Posterior cingulate gyrus (tissue), 11 donors: ENCODE measurements at regions not wholly inside any gene's neighbourhood (a gene's known extent, or its start where the extent isn't known, plus 50 kb on each side); places are given as distances from the start of the nearest gene placed in this dataset.

Source experiments
- DNase-seq, 10 donors: peaks; one replicate each; pipeline versions ENCODE4 v3.0.0 to v3.0.0-alpha.2; 2020 to 2021; ENCODE audit warnings: mixed read lengths in 3 of 10
- intact Hi-C: fragments of 100-400 bp; cut with DNase I; formaldehyde crosslinking; loops from one replicate; pipeline ENCODE4 v1.15.1; 2023

DNA sequence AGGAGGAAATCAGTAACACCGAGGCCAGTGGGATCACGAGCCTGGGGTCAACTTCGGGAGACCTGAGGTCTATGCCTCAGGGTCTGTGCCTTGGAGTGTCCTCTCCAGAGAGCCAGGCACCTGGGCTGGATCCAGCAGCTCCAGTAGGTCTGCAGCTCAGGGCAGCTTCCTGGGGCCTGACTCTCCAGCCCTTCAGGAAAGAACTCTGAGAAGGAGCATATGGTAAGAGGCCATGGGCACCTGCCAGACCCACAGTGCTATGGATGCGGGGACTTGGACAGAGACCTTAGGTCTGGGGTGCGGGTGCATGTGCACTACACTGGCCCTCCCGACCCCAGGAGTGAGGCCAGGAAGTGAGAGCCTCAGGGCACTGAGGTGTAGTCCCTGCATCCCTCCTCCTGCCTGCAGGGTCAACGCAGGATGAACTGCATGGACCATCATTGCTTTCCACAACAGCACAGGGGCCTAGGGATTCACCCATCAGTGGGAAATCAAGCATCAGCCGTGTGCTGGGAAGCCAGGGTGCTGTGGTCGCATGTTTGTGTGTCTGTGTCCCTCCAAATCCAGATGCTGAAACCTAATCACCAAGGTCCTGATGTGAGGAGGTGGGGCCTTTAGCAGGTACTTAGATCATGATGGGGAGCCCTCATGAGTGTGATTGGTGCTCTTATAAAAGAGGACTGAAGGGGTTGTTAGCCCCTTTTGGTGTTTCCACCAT is 210.9 kb upstream of the CST7 start:
- intact Hi-C loops: no loop called here
- DNase-seq: no peak

DNA sequence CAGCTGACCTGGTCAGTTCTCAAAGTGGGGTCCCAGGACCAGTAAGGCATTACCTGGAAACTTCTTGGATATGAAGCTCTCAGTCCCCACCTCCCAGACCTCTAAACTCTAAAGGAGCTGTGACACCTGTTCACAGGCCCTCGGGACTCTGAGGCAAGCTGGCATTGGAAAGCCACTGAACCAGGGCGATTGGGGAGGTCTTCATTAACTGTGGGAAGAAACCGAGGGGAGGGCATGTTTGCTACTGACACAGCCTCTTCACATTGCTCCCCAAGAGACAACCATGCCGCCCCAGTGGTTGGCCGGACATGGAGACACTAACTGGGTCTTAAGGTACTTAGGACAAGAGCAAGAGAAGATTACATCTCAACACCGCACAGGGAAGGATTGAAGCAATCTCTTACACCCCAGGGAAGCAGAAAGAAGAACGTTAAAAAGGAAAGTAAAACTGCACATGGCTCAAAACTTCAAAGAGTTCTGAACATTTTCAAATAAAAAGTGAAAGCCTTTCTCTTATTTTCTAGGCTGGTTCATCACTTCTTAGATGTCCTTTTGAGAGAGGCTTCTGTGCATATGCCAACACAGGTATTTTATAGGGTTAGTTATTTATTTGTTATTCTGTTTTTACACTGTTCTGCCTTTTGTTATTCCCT is 210.0 kb upstream of the CST7 start:
- DNase-seq: no peak
- intact Hi-C loops: no loop called here

DNA sequence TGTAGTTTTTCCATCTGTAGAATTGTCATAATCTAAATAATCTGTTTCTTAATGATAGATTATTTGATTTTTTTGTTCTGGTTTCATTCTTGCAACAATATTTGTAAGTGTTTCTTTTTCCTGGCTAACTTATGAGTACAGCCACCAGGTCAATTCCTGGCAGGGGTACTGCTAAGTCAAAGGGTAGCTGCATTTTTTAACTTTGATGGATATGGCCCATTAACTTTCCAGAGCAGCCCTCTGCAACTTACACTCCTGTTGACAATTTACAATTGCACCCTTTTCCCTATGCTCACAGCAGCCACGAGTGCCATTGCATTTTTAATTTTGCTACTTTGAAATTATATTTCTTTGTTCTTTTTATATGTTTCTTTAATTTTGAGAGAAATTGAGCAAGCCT is 209.3 kb upstream of the CST7 start:
- intact Hi-C loops: no loop called here
- DNase-seq: no peak

DNA sequence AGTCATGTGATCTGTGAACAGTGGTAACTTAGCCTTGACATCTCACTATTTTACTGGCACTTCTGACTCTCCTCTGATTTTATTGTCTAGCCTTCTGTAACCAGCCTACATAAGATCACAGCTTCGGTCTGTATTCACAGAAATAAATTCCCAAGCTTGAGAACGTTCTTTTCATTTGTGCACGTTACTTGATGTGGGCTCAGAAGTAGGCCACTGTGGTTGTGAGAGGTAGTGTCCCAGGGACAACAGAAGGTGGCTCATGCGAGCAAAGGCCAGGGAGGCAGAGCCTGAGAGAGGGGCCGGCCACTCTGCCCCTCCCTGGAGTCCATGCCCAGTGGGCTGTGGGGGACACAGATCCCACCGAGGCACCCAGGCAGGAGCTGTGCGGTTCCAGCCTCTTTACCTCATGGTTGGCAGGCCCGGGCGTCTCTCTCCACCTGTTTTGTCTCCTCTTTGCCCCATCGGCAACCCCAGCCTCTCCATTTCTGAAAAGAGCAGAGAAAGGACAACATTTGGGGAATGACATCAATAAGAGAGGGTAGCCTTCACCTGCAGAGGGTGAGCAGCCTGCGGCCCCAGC is 207.5 kb upstream of the CST7 start:
- DNase-seq: no peak
- intact Hi-C loops: no loop called here

DNA sequence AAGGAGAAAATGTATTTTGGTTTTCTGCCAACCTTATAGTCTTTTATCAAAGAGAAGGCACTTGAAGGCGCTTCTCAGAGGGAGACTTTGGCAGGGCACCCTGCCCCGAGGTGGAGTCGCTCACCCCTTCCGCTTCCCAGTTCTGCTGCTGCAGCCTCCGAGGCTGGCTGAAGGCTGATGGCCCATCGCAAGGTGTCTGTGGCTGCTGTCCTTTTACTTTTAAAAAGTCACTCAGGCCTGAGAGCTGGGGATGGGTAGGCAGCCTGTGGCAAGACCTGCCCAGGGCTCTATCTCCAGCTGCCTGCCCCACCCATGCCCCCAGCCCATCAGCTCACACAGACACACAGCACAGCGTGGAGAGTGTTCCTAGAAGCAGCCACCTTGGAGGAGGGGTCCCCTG is 206.6 kb upstream of the CST7 start:
- intact Hi-C loops: no loop called here
- DNase-seq: no peak

DNA sequence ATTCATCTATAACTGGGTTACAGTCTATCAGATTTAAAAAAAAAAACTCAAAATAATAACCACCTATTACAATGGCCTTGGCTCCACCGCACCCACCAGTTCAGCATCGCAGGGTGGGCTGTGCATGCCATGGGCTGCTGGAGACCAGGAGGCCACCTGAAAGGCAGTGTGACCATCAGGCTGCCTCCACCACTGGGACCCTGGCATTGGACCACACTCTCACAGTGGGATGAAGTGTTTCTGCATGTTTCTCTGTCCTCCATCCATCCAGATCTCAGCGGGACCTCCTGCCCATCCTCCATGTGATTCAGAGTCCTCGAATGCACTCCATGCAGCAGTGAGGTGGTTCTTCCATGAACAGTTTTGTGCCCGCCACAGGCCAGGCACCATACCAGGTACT is 206.1 kb upstream of the CST7 start:
- intact Hi-C loops: no loop called here

DNA sequence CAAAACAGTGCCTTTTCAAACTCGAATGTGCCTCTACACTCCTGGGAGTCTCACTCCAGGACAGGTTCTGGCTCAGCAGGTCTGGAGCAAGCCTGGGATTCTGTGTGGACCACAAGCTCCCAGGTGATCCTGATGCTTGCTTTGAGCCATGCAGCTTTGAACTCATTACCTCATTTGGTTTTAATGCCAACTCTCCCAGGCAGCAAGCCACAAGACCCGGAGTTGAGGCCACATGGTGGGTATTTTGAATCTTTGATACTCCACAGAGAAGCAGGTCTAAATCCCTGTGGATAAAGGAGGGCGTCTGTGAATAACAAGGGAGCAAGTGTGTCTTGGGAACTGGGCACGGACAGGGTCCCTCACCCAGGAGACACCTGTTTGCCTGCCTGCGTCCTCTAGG is 205.4 kb upstream of the CST7 start:
- DNase-seq: no peak
- intact Hi-C loops: no loop called here

More for the DNA sequence above, 206.1 kb upstream of the CST7 start:
- DNase-seq: no peak

DNA sequence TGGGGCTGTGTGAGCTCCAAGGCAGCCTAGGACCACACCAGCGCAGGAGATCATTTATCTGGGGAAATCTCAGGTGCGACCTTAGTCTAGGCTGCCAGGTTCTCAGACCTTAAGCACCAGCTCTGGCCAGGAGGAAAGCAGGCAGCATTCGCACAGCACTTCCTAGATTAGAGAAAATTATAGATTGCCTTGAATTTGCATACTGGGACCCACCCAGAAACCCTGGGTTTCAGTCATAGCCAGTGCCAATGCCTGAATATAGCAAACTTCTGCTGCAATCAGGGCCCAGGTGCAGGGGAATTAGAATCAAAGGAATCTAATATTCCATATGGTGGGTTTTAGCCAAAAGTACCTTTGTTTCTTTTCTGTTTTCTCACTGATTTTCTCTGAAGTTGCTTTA is 204.3 kb upstream of the CST7 start:
- intact Hi-C loops: no loop called here
- no peak for DNase-seq

DNA sequence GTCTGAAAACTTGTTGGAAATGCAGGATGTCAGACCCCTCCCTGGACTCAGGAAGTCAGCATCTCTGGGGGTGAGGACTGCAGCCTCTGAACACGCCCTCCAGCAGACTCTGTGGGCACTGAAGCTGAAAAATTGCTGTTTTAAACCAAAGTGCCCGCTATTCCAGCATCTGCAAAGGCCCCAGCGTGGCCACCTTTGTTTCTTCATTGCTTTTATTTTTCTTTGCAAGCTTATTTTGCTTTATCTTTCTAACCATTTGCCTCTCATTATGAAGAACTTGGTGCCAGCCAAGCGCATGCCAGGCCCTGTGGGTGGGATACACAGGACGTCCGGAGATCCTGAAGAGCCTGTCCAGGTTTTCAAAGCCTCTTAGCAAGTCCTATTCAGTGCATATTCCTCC is 203.9 kb upstream of the CST7 start:
- DNase-seq: no peak
- intact Hi-C loops: no loop called here

DNA sequence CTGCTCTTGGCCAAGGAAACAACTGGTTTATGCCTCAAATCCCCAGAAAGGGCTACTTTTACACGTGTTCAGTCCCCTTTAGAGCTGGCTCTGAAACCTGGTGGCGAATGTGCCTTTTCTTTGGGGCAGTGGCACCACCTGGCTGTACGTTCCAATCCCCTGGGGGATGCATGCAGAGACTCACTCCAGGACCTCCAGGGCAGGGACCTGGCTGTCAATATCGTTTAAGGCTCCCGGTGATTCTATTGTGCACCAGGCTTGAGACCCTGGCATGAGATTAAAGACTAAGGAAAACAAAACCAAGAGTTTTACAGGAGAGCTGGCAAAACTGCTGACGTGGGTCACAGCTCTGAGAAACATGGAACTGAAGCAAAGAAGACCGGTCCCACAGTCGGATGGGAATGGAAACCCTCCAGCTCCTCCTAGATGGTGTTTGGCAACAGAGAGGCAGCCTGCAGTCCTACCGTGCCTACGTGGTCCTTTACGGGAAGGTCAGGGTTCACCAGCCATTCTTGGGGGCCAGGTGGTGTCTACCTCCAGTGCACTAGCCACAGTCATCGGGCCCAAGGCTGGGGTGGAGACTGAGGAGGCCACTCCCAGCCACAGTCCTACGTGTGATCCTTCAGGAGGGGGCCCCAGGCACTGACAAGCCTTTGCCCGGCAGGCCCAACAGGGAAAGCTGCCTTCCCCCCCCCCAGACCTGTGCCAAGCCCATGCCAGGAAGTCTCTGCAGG is 203.3 kb upstream of the CST7 start:
- DNase-seq: no peak
- intact Hi-C loops: no loop called here

DNA sequence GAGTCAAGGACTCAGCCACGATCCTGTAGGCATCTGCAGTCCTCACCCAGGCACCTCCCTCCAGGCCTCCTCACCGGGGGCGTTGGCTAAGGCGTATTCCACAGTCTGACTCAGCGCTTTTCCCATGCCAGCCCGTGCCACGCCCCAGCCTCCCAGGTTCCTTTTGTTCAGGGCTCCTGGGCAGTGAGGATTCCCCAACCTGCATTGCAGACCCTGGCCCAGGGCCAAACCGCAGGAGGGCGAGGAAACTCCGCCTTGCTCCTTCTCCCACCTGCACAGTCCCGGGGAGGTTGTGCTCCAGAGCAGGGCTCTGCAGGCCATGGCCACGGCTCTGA is 202.8 kb upstream of the CST7 start:
- DNase-seq: peak in 1 of 10 donors; percentile 67
- intact Hi-C loops: no loop called here

DNA sequence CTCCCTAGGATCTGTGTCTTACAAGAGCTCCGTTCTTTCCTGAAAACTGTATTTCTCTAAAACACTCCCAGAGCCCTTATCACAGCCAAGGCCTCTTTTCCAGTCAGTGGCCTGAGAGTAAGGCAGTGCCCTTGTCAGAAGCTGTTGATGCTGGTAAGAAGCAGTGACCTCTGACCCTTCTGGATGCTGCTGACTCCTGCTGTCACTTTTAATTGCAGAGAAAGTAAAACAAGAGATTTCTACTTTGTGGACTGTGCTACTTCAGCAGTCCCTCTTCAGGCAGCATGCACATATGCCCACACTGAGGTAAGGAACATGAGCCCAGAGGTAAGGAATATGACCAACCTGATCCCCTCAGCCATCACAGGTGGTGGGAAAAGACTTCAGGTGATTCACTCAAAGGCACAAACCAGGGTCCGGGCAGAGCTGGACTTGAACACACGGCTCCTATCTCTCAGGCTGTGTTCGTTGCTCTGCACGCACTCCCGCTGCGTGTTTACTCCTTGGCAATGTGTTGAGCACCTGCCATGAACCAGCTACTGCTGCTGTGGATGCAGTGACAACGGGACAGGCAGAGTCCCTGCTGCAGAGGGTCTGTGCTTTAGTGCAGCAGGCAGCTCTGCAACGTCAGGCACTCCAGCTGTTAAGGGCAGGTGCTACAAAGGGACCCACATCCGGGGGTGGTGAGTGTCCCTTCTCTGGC is 201.9 kb upstream of the CST7 start:
- intact Hi-C loops: no loop called here
- DNase-seq: no peak

DNA sequence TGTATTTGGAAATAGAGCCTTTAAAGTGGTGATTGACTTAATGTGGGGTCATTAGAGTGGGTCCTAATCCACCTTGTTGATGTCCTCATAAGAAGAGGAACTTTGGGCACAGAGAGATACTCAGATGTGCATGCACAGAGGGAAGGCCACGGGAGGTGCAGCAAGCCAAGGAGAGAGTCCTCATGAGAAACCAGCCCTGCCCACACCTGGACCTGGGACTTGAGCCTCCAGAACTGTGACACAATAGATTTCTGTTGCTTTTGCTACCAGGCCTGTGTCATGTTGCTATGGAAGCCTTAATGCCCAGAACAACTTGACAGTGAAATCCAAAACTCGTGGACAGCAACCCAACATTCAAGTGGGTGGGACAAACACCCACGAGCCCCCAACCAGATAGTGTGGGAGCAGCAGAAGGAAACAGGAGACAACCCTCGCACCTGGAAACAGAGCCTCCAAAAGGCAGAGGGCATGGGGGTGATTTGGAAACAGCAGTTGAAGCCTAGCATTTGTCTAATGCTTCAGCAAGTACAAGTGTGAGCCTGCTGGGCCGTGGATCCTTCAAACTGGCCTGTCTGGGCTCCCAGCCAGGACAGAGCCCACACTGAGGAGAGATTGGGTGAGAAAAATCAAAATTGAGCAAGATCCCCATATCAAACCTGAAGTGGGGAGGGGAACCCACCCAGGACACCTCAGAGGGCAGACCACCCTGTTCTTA is 201.0 kb upstream of the CST7 start:
- intact Hi-C loops: no loop called here
- DNase-seq: no peak

DNA sequence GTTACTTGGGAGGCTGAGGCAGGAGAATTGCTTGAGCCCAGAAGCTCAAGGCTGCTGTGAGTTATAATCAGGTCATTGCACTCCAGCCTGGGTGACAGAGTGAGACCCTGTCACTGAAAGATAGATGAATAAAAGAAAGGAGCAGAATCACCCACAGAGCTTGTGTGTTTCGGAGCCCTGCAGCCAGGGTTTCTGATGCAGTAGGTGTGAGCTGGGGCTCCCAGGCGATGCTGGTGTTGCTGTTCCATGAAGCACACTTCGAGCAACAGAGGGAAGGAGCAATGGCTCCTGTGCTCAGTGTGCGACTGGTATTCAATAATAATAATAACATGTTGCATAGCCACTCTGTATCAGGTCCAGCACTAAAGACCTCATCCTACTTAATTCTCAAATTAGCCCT is 197.5 kb upstream of the CST7 start:
- intact Hi-C loops: no loop called here
- DNase-seq: no peak

DNA sequence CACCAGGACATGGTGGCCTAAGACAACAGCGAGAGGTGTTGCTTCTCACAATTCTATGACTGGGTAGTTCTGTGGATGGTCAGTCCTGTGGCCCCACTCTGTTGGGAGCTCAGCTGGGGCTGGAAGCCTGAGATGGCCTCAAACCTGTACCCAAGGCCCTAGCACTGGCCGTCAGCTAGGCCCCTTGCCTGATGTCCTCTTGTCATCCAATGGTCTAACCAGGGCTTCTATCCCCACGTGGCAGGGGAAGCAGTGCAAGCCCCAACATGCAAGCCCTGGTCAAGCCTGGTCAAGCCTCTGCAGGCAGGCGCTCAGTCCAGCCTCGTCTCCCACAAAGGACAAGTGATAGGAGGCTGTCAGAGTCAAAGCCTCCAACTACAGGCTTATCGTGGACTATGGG is 196.5 kb upstream of the CST7 start:
- DNase-seq: peak in 1 of 10 donors; percentile 72
- intact Hi-C loops: no loop called here

DNA sequence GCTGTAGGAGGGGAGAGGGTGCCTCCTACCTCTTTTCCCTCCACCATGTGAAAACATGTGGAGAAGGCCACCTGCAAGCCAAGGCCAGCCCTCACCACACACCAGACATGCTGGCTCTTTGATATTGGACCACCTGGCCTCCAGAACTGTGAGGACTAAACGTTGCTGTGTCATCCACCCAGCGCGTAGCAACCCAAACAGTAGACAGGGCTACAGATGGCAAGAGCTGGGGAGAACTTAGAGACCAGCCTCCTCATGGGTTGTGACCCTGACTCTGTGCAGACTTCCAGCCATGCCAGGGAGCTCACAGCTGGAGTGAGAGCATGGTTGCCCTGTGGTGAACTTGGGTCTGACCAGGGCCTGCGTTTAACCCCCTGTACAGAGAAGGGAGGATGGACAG is 195.9 kb upstream of the CST7 start:
- DNase-seq: no peak
- intact Hi-C loops: no loop called here

DNA sequence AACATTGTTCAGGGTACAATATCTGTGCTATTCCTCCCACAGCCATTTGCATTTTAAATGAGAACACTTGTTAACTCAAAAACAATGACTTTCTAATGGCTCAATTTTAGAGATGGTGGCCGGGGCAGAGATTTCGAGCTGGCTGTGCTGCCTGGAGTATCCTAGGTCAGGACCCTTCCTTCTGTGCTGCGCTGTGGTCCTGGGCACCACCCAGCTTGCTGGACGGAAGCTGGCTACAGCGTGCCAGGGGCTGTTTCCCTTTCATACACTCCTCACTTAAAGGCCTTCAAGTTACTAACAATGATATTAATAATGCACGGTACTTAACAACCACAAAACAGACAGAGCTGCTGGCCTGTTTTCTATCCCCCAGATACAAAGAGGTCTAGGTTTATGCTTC is 194.4 kb upstream of the CST7 start:
- peak in 2 of 10 donors; percentile 58 to 64 for DNase-seq
- intact Hi-C loops: no loop called here

DNA sequence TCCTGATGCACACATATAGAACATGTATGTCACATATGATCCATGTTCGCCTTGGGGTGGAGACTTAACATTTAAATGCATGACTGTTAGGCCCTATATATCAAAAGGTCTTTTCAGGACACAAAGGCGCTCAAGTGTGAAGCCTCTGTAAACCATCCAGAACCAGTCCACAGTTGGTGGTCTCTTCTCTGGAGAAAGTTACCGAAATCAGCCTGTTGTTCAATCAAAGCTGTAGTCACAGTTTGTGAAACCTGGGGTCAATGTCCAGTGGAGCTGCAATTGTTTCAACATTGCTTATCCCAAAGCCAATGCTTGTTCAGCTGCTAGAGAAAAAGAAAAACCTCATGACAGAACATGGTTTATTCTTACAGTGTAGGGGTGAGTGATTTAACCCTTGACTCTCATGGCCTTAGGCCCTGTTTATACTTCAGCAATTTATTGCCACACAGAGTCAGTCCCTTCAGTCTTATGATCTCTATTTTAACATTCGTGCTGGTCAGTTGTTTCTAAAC is 193.6 kb upstream of the CST7 start:
- DNase-seq: no peak
- intact Hi-C loops: no loop called here

DNA sequence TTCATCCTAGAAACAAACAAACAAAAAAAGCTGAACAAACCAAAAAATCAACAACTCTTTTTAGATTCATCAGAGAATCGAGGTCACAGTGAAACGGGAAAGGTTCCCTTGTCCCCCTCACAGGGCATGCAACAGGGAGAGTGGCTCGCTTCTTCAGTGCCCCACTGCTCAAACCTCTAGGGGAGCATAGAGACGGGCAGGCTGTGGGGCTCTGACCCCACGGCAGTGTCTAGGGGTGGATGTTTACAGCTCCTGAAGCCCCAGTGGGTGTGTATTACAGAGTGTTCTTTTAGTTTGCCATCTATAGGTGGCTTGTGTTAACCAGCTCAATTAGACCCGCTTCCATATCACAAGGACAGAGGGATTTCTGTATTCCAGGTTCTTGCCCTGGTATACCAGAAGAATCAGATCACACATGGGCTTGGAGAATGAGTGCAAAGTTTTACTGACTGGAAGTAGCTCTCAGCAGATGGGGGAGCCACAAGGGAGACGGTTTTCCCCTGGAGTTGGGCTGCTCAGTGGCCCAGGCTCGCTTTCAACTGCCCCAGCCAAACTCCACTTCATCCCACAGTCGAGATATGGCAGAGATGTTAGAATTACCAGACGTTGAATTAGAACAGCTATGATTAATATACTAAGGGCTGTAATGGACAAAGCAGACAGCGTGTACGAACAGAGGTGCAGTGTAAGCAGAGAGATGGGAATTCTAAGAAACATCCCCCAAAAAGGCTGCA is 192.6 kb upstream of the CST7 start:
- DNase-seq: peak in 2 of 10 donors; percentile 27 to 56
- intact Hi-C loops: no loop called here
